Type B pancreatic cell (in vitro differentiated cells): ENCODE measurements at regions not wholly inside any gene's neighbourhood (a gene's known extent, or its start where the extent isn't known, plus 50 kb on each side); places are given as distances from the start of the nearest gene placed in this dataset.

Experiments used
- DNase-seq: peaks from one replicate; pipeline ENCODE4 v3.0.0; 2021; ENCODE audit warnings: mixed read lengths; ENCODE audit not compliant: unreplicated experiment; ENCODE audit errors: extremely low spot score
- H3K27ac Mint-ChIP-seq: 2 replicates; pipeline ENCODE4 v1.8.0; 2021; ENCODE audit warnings: mild to moderate bottlenecking, mixed read lengths
- H3K27me3 Mint-ChIP-seq: 2 replicates; pipeline ENCODE4 v1.8.0; 2021; ENCODE audit warnings: mixed read lengths
- H3K36me3 Mint-ChIP-seq: 2 replicates; pipeline ENCODE4 v1.8.0; 2021; ENCODE audit warnings: mixed read lengths
- H3K4me1 Mint-ChIP-seq: one replicate; pipeline ENCODE4 v1.8.0; 2021; ENCODE audit warnings: mixed read lengths; ENCODE audit not compliant: unreplicated experiment
- H3K4me3 Mint-ChIP-seq: 2 replicates; pipeline ENCODE4 v1.8.0; 2021; ENCODE audit warnings: mild to moderate bottlenecking, mixed read lengths
- H3K9me3 Mint-ChIP-seq: 2 replicates; pipeline ENCODE4 v1.8.0; 2021; ENCODE audit warnings: mixed read lengths
- TF ChIP-seq, protein P1 (sequence below): fragments of 200-600 bp; sonication (generic); conservative IDR thresholded peaks from 2 replicates; pipeline ENCODE4 v1.5.0; 2021; ENCODE audit warnings: antibody characterized with exemption, mild to moderate bottlenecking

DNA sequence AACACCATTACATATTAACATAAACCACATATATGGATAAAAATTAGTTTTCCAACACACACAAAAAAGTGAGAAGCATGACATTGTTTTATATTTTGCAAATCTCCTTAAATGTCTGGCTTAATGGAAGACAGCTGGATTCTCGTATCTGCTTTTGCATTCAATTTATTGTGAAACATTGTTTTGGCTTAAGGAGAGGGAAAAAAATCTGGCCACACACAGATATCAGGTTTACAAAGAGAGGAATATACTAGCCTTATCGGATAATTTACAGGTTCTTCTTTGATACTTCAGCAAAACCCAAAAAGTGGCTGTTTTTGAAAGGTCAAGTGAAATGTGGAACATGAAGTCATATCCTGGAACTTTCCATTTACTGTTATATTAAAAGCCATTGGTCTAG, 523.5 kb upstream of the ARGLU1 start:
- Mint-ChIP-seq H3K27ac (no peak overlapping the region), H3K27me3 (no peaks in the 10 kb centered on the region)

GRCh38 chr13:107088061-107088460, 520.1 kb upstream of the ARGLU1 start:
- Mint-ChIP-seq H3K27ac (no peak overlapping the region), H3K4me3 (no peak overlapping the region), H3K4me1 (no peaks in the 10 kb centered on the region), H3K27me3 (peaks cover 4% of the 10 kb centered on the region), H3K36me3 (no peaks in the 10 kb centered on the region), H3K9me3 (peaks cover 8% of the 10 kb centered on the region)
- no peak for DNase-seq
- TF ChIP-seq, protein P1, sequence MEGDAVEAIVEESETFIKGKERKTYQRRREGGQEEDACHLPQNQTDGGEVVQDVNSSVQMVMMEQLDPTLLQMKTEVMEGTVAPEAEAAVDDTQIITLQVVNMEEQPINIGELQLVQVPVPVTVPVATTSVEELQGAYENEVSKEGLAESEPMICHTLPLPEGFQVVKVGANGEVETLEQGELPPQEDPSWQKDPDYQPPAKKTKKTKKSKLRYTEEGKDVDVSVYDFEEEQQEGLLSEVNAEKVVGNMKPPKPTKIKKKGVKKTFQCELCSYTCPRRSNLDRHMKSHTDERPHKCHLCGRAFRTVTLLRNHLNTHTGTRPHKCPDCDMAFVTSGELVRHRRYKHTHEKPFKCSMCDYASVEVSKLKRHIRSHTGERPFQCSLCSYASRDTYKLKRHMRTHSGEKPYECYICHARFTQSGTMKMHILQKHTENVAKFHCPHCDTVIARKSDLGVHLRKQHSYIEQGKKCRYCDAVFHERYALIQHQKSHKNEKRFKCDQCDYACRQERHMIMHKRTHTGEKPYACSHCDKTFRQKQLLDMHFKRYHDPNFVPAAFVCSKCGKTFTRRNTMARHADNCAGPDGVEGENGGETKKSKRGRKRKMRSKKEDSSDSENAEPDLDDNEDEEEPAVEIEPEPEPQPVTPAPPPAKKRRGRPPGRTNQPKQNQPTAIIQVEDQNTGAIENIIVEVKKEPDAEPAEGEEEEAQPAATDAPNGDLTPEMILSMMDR: no peak

More for the DNA sequence above, 523.5 kb upstream of the ARGLU1 start:
- TF ChIP-seq, protein P1: no peak
- Mint-ChIP-seq H3K36me3 (no peaks in the 10 kb centered on the region), H3K9me3 (no peaks in the 10 kb centered on the region), H3K4me1 (no peaks in the 10 kb centered on the region), H3K4me3 (no peak overlapping the region)
- DNase-seq: no peak

- DNase-seq: no peak
- H3K27ac Mint-ChIP-seq: no peak overlapping the region
- peaks cover 8% of the 10 kb centered on the region for H3K9me3 Mint-ChIP-seq
- H3K36me3 Mint-ChIP-seq: no peaks in the 10 kb centered on the region
- H3K4me3 Mint-ChIP-seq: no peak overlapping the region
- H3K4me1 Mint-ChIP-seq: no peaks in the 10 kb centered on the region
- peaks cover 2% of the 10 kb centered on the region for H3K27me3 Mint-ChIP-seq
- TF ChIP-seq, protein P1: no peak
Measured at GRCh38 chr13:107079423-107080049, 511.6 kb upstream of the ARGLU1 start.

- no peak for DNase-seq
- Mint-ChIP-seq H3K36me3 (no peaks in the 10 kb centered on the region), H3K27ac (no peak overlapping the region), H3K9me3 (peaks cover 3% of the 10 kb centered on the region), H3K4me3 (no peak overlapping the region), H3K4me1 (no peaks in the 10 kb centered on the region), H3K27me3 (peaks cover 2% of the 10 kb centered on the region)
- TF ChIP-seq, protein P1: no peak
Measured at GRCh38 chr13:107078229-107078765, 510.4 kb upstream of the ARGLU1 start.

DNA sequence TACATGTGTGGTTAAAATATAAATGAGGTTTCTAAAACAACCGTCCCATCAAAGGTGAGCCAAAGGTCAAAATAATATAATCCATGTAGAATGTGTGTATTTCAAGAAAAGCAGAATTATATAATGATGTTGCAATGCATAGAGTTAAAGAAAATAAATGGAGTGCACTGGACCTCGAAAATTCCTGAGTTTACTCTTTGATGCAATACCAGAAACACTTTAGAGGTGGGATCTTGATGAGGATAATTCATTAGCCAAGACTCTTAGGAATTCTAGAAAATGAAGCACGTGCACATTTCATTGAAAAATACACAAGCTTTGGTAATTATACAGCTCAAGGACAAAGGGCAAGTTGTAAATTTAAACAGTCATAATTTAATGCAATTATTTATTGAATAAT, 508.9 kb upstream of the ARGLU1 start:
- Mint-ChIP-seq H3K27me3 (peaks cover 2% of the 10 kb centered on the region), H3K36me3 (no peaks in the 10 kb centered on the region), H3K4me3 (no peak overlapping the region), H3K4me1 (no peaks in the 10 kb centered on the region), H3K9me3 (no peaks in the 10 kb centered on the region), H3K27ac (no peak overlapping the region)
- DNase-seq: no peak
- TF ChIP-seq, protein P1: no peak
